HepG2 (cell line): ENCODE measurements at regions not wholly inside any gene's neighbourhood (a gene's known extent, or its start where the extent isn't known, plus 50 kb on each side); places are given as distances from the start of the nearest gene placed in this dataset.
A peak's percentile ranks its signal among the peaks of the same experiment; 100 is the strongest.

ENCODE experiments used
- ATAC-seq: fragments of 200-7000 bp; cut with Tn5 transposase; 3 replicates; pipeline ENCODE4 v1.9.1; 2020; ENCODE audit warnings: mild to moderate bottlenecking, moderate library complexity
- BruUV-seq: library from RNA; stranded (reverse); fragments of 400-500 nt; replicated peaks from 2 replicates; lab custom pipeline; 2021; lab: Mats Ljungman, UMichigan
- CTCF ChIA-PET: fragments of 300-600 bp; formaldehyde crosslinking; extraction: SDS; loops from one replicate; lab custom pipeline; 2021; ENCODE audit warnings: low total read pairs, inconsistent platforms, low intra/inter-chr PET ratio; lab: Yijun Ruan, JAX
- POLR2A ChIA-PET: fragments of 350-600 bp; sonication (Branson Sonifier 250); formaldehyde crosslinking; loops from one replicate; lab custom pipeline; 2020; ENCODE audit warnings: antibody characterized with exemption, inconsistent platforms; lab: Yijun Ruan, JAX
- DNase-seq: peaks from one replicate; pipeline ENCODE4 v3.0.0-alpha.2; 2015; ENCODE audit warnings: low spot score
- FAIRE-seq: peaks from 3 replicates; lab custom pipeline; 2011; peaks lifted over from hg19 to GRCh38; lab: Jason Lieb, UNC
- H2AFZ ChIP-seq: one replicate; pipeline ENCODE4 v1.6.1; 2011; ENCODE audit warnings: low read length, inconsistent platforms
- H3K27ac ChIP-seq: fragments of 300-600 bp; 3 replicates; pipeline ENCODE4 v1.8.0; 2011; ENCODE audit warnings: mixed run types, mild to moderate bottlenecking, mixed read lengths, low read length, inconsistent platforms; ENCODE audit not compliant: insufficient read depth; ENCODE audit errors: extremely low read length
- H3K27me3 ChIP-seq, 2 experiments: fragments of 200-600 bp in 1 of 2; 2 replicates in 1 of 2; 3 replicates in 1 of 2; pipeline versions ENCODE4 v1.6.0 to v1.8.0; 2011; ENCODE audit warnings: low read length in 2 of 2, mild to moderate bottlenecking in 2 of 2, moderate library complexity in 2 of 2, inconsistent platforms in 1 of 2; ENCODE audit not compliant: insufficient read depth in 2 of 2, control insufficient read depth in 1 of 2
- H3K36me3 ChIP-seq, 2 experiments: fragments of 200-600 bp in 1 of 2; replicated peaks in 1 of 2; 2 replicates in 1 of 2; 3 replicates in 1 of 2; pipeline versions ENCODE4 v1.5.1 to v1.8.0; 2011; ENCODE audit warnings: low read length in 2 of 2, inconsistent platforms in 1 of 2; ENCODE audit not compliant: insufficient read depth in 2 of 2, control insufficient read depth in 1 of 2
- H3K4me1 ChIP-seq: 2 replicates; pipeline ENCODE4 v1.5.1; 2012; ENCODE audit warnings: low read length, inconsistent platforms; ENCODE audit not compliant: insufficient read depth
- H3K4me2 ChIP-seq: 2 replicates; pipeline ENCODE4 v1.6.0; 2011; ENCODE audit warnings: low read depth, low read length, inconsistent platforms
- H3K4me3 ChIP-seq, 3 experiments: fragments of 200-600 bp in 1 of 3; sonication (generic), shearing (Covaris generic) in 1 of 3; replicated peaks in 1 of 3; 2 replicates each; pipeline ENCODE4 v1.5.1; 2011 to 2016; ENCODE audit warnings: low read length in 3 of 3, inconsistent platforms in 2 of 3, low read depth in 2 of 3, mild to moderate bottlenecking in 2 of 3, control low read depth in 1 of 3, mixed read lengths in 1 of 3; ENCODE audit not compliant: insufficient read depth in 1 of 3
- H3K79me2 ChIP-seq: one replicate; pipeline ENCODE4 v1.6.1; 2011; ENCODE audit warnings: low read length, inconsistent platforms; ENCODE audit not compliant: insufficient read depth
- H3K9ac ChIP-seq: 2 replicates; pipeline ENCODE4 v1.6.0; 2011; ENCODE audit warnings: mild to moderate bottlenecking, low read depth, low read length, inconsistent platforms; ENCODE audit not compliant: insufficient read depth
- H3K9me3 ChIP-seq: 2 replicates; pipeline ENCODE4 v1.5.1; 2012; ENCODE audit warnings: mild to moderate bottlenecking, low read length
- H4K20me1 ChIP-seq: 2 replicates; pipeline ENCODE4 v1.6.0; 2011; ENCODE audit warnings: inconsistent platforms, mild to moderate bottlenecking, low read length, moderate library complexity; ENCODE audit not compliant: insufficient read depth
- ARNT2 ChIP-seq: sonication (generic); formaldehyde crosslinking; IDR thresholded peaks from 2 replicates; pipeline ENCODE4 v1.8.0; 2022; ENCODE audit warnings: mild to moderate bottlenecking, low read depth, missing genetic modification reagents, moderate library complexity
- FIP1L1 ChIP-seq: fragments of 200-400 bp; formaldehyde crosslinking; IDR thresholded peaks from 2 replicates; pipeline ENCODE4 v1.6.1; 2018; ENCODE audit warnings: low read depth, mild to moderate bottlenecking, low read length, moderate library complexity, borderline replicate concordance; ENCODE audit not compliant: insufficient read depth
- GFI1 ChIP-seq: sonication (generic); formaldehyde crosslinking; IDR thresholded peaks from 2 replicates; pipeline ENCODE4 v1.5.0; 2020; ENCODE audit warnings: missing genetic modification reagents, mild to moderate bottlenecking, borderline replicate concordance
- KMT2A ChIP-seq: sonication (generic); formaldehyde crosslinking; IDR thresholded peaks from 2 replicates; pipeline ENCODE4 v1.4.0; 2020; ENCODE audit warnings: missing genetic modification reagents
- MTF1 ChIP-seq: sonication (generic); formaldehyde crosslinking; IDR thresholded peaks from 2 replicates; pipeline ENCODE4 v1.5.0; 2020; ENCODE audit warnings: missing genetic modification reagents
- NR0B2 ChIP-seq: sonication (generic); formaldehyde crosslinking; IDR thresholded peaks from 2 replicates; pipeline ENCODE4 v1.4.0; 2020; ENCODE audit warnings: mild to moderate bottlenecking, missing genetic modification reagents
- RARG ChIP-seq: sonication (generic); formaldehyde crosslinking; IDR thresholded peaks from 2 replicates; pipeline ENCODE4 v1.4.0; 2020; ENCODE audit warnings: low read depth, mild to moderate bottlenecking, missing genetic modification reagents
- SRSF4 ChIP-seq: fragments of 200-400 bp; formaldehyde crosslinking; IDR thresholded peaks from one replicate; pipeline ENCODE4 v1.6.1; 2018; ENCODE audit warnings: mild to moderate bottlenecking, low read depth, low read length, moderate library complexity; ENCODE audit not compliant: poor library complexity, severe bottlenecking
- TBX2 ChIP-seq: sonication (generic); formaldehyde crosslinking; IDR thresholded peaks from 2 replicates; pipeline ENCODE4 v1.5.0; 2020; ENCODE audit warnings: missing genetic modification reagents, mild to moderate bottlenecking, borderline replicate concordance
- ZNF10 ChIP-seq: sonication (generic); formaldehyde crosslinking; IDR thresholded peaks from 2 replicates; pipeline ENCODE4 v1.4.0; 2020; ENCODE audit warnings: mild to moderate bottlenecking, low read depth, missing genetic modification reagents, borderline replicate concordance
- ZNF20 ChIP-seq: sonication (generic); formaldehyde crosslinking; IDR thresholded peaks from 2 replicates; pipeline ENCODE4 v1.4.0; 2020; ENCODE audit warnings: mild to moderate bottlenecking, moderate library complexity, missing genetic modification reagents
- ZNF331 ChIP-seq: sonication (generic); formaldehyde crosslinking; IDR thresholded peaks from 2 replicates; pipeline ENCODE4 v1.4.0; 2020; ENCODE audit warnings: missing genetic modification reagents
- ZNF337 ChIP-seq: sonication (generic); formaldehyde crosslinking; IDR thresholded peaks from 2 replicates; pipeline ENCODE4 v1.5.1; 2020; ENCODE audit warnings: missing genetic modification reagents, low read depth, mild to moderate bottlenecking, borderline replicate concordance
- ZNF362 ChIP-seq: sonication (generic); formaldehyde crosslinking; IDR thresholded peaks from 2 replicates; pipeline ENCODE4 v1.4.0; 2020; ENCODE audit warnings: missing genetic modification reagents, mild to moderate bottlenecking, borderline replicate concordance
- ZNF605 ChIP-seq: sonication (generic); formaldehyde crosslinking; IDR thresholded peaks from 2 replicates; pipeline ENCODE4 v1.8.0; 2022; ENCODE audit warnings: mild to moderate bottlenecking, missing genetic modification reagents
- ZNF724P ChIP-seq: sonication (generic); formaldehyde crosslinking; IDR thresholded peaks from 2 replicates; pipeline ENCODE4 v1.8.0; 2022; ENCODE audit warnings: missing genetic modification reagents, borderline replicate concordance
- ZNF883 ChIP-seq: sonication (generic); formaldehyde crosslinking; IDR thresholded peaks from 2 replicates; pipeline ENCODE4 v1.5.1; 2020; ENCODE audit warnings: mild to moderate bottlenecking, missing genetic modification reagents; ENCODE audit errors: not compliant biosample characterization
- WGBS: methylation state at CpG from one replicate; pipeline ENCODE4 v1.1.6; 2017; ENCODE audit warnings: low lambda C conversion rate; 5-methylcytosine and 5-hydroxymethylcytosine counted together
- in situ Hi-C: cut with HindIII; loops from 2 replicates; pipeline ENCODE4 v1.10.0; 2017; ENCODE audit warnings: low pct_unique_long_range_greater_than_20kb; ENCODE audit not compliant: extremely low pct_ligation_motif_present
- intact Hi-C: fragments of 100-400 bp; cut with micrococcal nuclease; formaldehyde crosslinking; loops from one replicate; pipeline ENCODE4 v1.10.0; 2022; ENCODE audit not compliant: unreplicated experiment

GRCh38 chr9:124108216-124108615, 96.6 kb downstream of the LHX2 start:
- 45% methylated on average over 5 of the region's 6 CpGs for WGBS
- TF ChIP-seq ARNT2 (CRISPR knock-in tag) (no peak), ZNF362 (CRISPR knock-in tag) (no peak), ZNF883 (CRISPR knock-in tag) (no peak)
- TF ChIP-seq, all 625 proteins: peak for 0
- H3K79me2 ChIP-seq: no peaks in the 10 kb centered on the region
- H3K4me1 ChIP-seq: no peaks in the 10 kb centered on the region
- ChIA-PET CTCF (no interaction called here), POLR2A (no interaction called here)
- no peaks in the 10 kb centered on the region for H4K20me1 ChIP-seq
- no peak overlapping the region for H2AFZ ChIP-seq
- H3K27ac ChIP-seq: no peak overlapping the region
- no peak overlapping the region for H3K9ac ChIP-seq
- H3K4me3 ChIP-seq: no peak overlapping the region
- no peak overlapping the region for H3K4me2 ChIP-seq
- ATAC-seq: no peak
- no peak for FAIRE-seq
- 0 out of 5 replicates have a peak, but pooled peaks cover 0 to 7% of the 10 kb centered on the region in 2 experiments for H3K27me3 ChIP-seq
- in situ Hi-C loops: no loop called here
- no TSS peak for BruUV-seq
- intact Hi-C loops: no loop called here
- H3K9me3 ChIP-seq: no peaks in the 10 kb centered on the region
- no peaks in the 10 kb centered on the region for H3K36me3 ChIP-seq
- DNase-seq: no peak

GRCh38 chr9:124110307-124110915, 98.8 kb downstream of the LHX2 start:
- H3K27me3 ChIP-seq: peaks cover 0 to 7% of the 10 kb centered on the region in 2 experiments; a peak in 1 of 5 replicates
- TF ChIP-seq ZNF10 (CRISPR knock-in tag) (no peak), GFI1 (CRISPR knock-in tag) (peak; percentile 79), ZNF331 (CRISPR knock-in tag) (peak; percentile 100), ZNF605 (CRISPR knock-in tag) (peak; percentile 100), FIP1L1 (no peak), MTF1 (CRISPR knock-in tag) (peak; percentile 99), KMT2A (CRISPR knock-in tag) (peak; percentile 99), ZNF337 (CRISPR knock-in tag) (peak; percentile 98; the same call in 1 of the 2 replicates), ZNF724P (peak; percentile 99), ZNF20 (CRISPR knock-in tag) (peak; percentile 98), SRSF4 (no peak), TBX2 (CRISPR knock-in tag) (peak; percentile 97), RARG (CRISPR knock-in tag) (peak; percentile 99; the same call in 1 of the 2 replicates), NR0B2 (peak; percentile 99)

More at GRCh38 chr9:124110307-124110915, 98.8 kb downstream of the LHX2 start:
- H3K27ac ChIP-seq: no peak overlapping the region
- no peaks in the 10 kb centered on the region for H3K9me3 ChIP-seq
- 31% methylated on average over 13 of the region's 16 CpGs for WGBS
- no peak overlapping the region for H3K4me3 ChIP-seq
- no peak overlapping the region for H3K9ac ChIP-seq
- H2AFZ ChIP-seq: no peak overlapping the region
- intact Hi-C loops (no loop called here), in situ Hi-C loops (no loop called here)
- POLR2A ChIA-PET: no interaction called here
- no peaks in the 10 kb centered on the region for H3K4me1 ChIP-seq
- DNase-seq: peak; percentile 33
- H3K79me2 ChIP-seq: no peaks in the 10 kb centered on the region
- CTCF ChIA-PET: no interaction called here
- no peak overlapping the region for H3K4me2 ChIP-seq
- no TSS peak for BruUV-seq
- H4K20me1 ChIP-seq: no peaks in the 10 kb centered on the region
- H3K36me3 ChIP-seq: no peaks in the 10 kb centered on the region
- ATAC-seq: peak; percentile 69
- no peak for FAIRE-seq
